OCI-LY3 (cell line): ENCODE measurements at regions not wholly inside any gene's neighbourhood (a gene's known extent, or its start where the extent isn't known, plus 50 kb on each side); places are given as distances from the start of the nearest gene placed in this dataset.

Experiments
- EZH2phosphoT487 ChIP-seq: fragments of 200-600 bp; shearing (Covaris generic); IDR thresholded peaks from 2 replicates; pipeline ENCODE4 v1.6.1; 2018; ENCODE audit warnings: antibody characterized with exemption, mixed run types, low read depth
- TF ChIP-seq, protein P1 (sequence below): fragments of 200-600, 300-600 bp; sonication (generic); IDR thresholded peaks from 2 replicates; pipeline ENCODE4 v1.5.1; 2014; ENCODE audit warnings: antibody characterized with exemption, low read length, low read depth

DNA sequence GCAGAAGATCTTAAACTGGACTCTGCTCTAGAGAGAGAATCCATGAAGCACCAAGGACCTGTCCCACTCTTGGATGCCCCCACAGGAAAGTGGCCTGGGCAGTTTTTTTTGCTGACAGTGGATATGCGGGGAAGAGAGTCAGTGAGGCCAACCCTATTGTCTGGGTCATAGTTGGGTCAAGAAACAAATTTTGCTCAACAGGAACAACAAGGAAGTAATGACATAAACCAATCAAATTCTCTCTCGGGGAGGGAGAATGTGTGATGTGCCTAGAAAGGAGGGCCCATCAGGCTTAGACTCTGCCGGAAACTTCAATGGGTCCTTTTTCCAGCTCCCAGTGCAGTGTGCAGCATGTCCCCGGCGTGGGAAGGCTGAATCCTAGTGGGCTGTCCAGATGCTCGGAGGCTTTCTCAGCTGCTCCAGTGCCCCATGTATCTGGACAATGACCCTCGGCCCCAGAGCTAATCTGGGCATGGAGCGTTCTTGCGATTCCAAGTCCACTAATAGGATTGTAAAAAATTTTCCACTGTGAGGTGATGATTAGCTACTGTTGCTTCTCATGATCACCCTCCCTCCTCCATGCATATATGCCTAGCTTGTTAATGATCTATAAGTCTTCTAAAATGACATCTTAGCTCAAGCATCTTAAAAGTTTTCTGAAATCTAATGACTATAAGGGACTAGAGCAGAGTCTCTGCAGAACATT is 101.0 kb downstream of the SNX19 start:
- TF ChIP-seq, protein P1, sequence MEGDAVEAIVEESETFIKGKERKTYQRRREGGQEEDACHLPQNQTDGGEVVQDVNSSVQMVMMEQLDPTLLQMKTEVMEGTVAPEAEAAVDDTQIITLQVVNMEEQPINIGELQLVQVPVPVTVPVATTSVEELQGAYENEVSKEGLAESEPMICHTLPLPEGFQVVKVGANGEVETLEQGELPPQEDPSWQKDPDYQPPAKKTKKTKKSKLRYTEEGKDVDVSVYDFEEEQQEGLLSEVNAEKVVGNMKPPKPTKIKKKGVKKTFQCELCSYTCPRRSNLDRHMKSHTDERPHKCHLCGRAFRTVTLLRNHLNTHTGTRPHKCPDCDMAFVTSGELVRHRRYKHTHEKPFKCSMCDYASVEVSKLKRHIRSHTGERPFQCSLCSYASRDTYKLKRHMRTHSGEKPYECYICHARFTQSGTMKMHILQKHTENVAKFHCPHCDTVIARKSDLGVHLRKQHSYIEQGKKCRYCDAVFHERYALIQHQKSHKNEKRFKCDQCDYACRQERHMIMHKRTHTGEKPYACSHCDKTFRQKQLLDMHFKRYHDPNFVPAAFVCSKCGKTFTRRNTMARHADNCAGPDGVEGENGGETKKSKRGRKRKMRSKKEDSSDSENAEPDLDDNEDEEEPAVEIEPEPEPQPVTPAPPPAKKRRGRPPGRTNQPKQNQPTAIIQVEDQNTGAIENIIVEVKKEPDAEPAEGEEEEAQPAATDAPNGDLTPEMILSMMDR, result no peak
- TF ChIP-seq EZH2phosphoT487, result no peak
